ENCODE measurements at regions not wholly inside any gene's neighbourhood (a gene's known extent, or its start where the extent isn't known, plus 50 kb on each side); places are given as distances from the start of the nearest gene placed in this dataset.

GRCh38 chr17:52759864-52760263, 601.4 kb upstream of the CA10 start:
- Histone ChIP-seq H3K9me3 (ENCODE audit: control insufficient read depth, insufficient read depth, low read depth, low read length) (no peaks in the 10 kb centered on the region), H3K36me3 (ENCODE audit: control insufficient read depth, insufficient read depth, low read length) (no peaks in the 10 kb centered on the region), H3K27ac (ENCODE audit: insufficient read depth, low read length) (no peak overlapping the region), H3K4me2 (ENCODE audit: extremely low read depth, insufficient read depth, low read length) (no peak overlapping the region), H3K9ac (ENCODE audit: insufficient read depth, low read length) (no peak overlapping the region), H3K79me2 (ENCODE audit: control insufficient read depth, insufficient read depth, low read length) (no peaks in the 10 kb centered on the region), H3K27me3 (ENCODE audit: control insufficient read depth, insufficient read depth, low read length) (no peaks in the 10 kb centered on the region), H2AFZ (ENCODE audit: low read length) (no peak overlapping the region), H4K20me1 (ENCODE audit: control insufficient read depth, extremely low read depth, insufficient read depth, low read length) (no peaks in the 10 kb centered on the region), H3K4me3 (replicated peaks in 1 of 4; ENCODE audit: control extremely low read depth in 1 of 4, insufficient read depth in 1 of 4, low read depth in 3 of 4, low read length in 4 of 4) (no peak overlapping the region), H3K4me1 (ENCODE audit: control insufficient read depth, extremely low read depth, insufficient read depth, low read length) (no peaks in the 10 kb centered on the region)
- no peak for DNase-seq (ENCODE audit: low read depth in 2 of 2)
- TF ChIP-seq CTCF (conservative IDR thresholded peaks at IDR 0.05 in 1 of 2, IDR thresholded peaks at IDR 0.05 in 1 of 2; ENCODE audit: low read depth in 1 of 2, low read length in 2 of 2) (no peak), EZH2 (IDR thresholded peaks at IDR 0.05; ENCODE audit: low read length, missing control alignments) (no peak)

GRCh38 chr17:52758481-52758880, 600.0 kb upstream of the CA10 start:
- no peak overlapping the region for H3K9ac ChIP-seq (ENCODE audit: insufficient read depth, low read length)
- H3K27ac ChIP-seq (ENCODE audit: insufficient read depth, low read length), result no peak overlapping the region
- H4K20me1 ChIP-seq (ENCODE audit: control insufficient read depth, extremely low read depth, insufficient read depth, low read length), result no peaks in the 10 kb centered on the region
- no peaks in the 10 kb centered on the region for H3K4me1 ChIP-seq (ENCODE audit: control insufficient read depth, extremely low read depth, insufficient read depth, low read length)
- no peaks in the 10 kb centered on the region for H3K36me3 ChIP-seq (ENCODE audit: control insufficient read depth, insufficient read depth, low read length)
- H3K27me3 ChIP-seq (ENCODE audit: control insufficient read depth, insufficient read depth, low read length), result no peaks in the 10 kb centered on the region
- TF ChIP-seq EZH2 (IDR thresholded peaks at IDR 0.05; ENCODE audit: low read length, missing control alignments), result no peak
- TF ChIP-seq CTCF (conservative IDR thresholded peaks at IDR 0.05 in 1 of 2, IDR thresholded peaks at IDR 0.05 in 1 of 2; ENCODE audit: low read depth in 1 of 2, low read length in 2 of 2), result no peak
- no peak overlapping the region for H3K4me2 ChIP-seq (ENCODE audit: extremely low read depth, insufficient read depth, low read length)
- no peaks in the 10 kb centered on the region for H3K79me2 ChIP-seq (ENCODE audit: control insufficient read depth, insufficient read depth, low read length)
- no peak overlapping the region for H2AFZ ChIP-seq (ENCODE audit: low read length)
- H3K9me3 ChIP-seq (ENCODE audit: control insufficient read depth, insufficient read depth, low read depth, low read length), result no peaks in the 10 kb centered on the region
- DNase-seq (ENCODE audit: low read depth in 2 of 2), result no peak
- no peak overlapping the region for H3K4me3 ChIP-seq (replicated peaks in 1 of 4; ENCODE audit: control extremely low read depth in 1 of 4, insufficient read depth in 1 of 4, low read depth in 3 of 4, low read length in 4 of 4)

DNA sequence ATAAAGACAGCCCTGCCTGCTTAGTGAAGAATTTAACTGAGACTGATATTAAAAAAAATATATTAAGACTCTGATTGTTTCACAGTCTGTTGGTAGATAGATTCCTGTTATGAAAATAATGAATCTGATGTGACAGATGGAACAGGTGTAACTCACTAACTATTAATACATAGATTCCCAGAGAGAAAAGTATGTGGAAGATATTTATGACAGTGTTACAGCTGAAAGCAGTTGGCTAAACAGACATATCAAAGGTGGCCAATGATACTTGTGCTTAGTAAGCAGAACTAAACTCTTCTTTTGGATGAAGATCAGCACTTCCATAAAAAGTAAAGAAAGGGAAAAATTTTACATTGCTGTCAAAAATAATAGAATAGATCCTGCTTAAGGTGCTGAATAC, 598.2 kb upstream of the CA10 start:
- TF ChIP-seq CTCF (conservative IDR thresholded peaks at IDR 0.05 in 1 of 2, IDR thresholded peaks at IDR 0.05 in 1 of 2; ENCODE audit: low read depth in 1 of 2, low read length in 2 of 2) (no peak), EZH2 (IDR thresholded peaks at IDR 0.05; ENCODE audit: low read length, missing control alignments) (no peak)
- no peaks in the 10 kb centered on the region for H3K27me3 ChIP-seq (ENCODE audit: control insufficient read depth, insufficient read depth, low read length)
- H3K9ac ChIP-seq (ENCODE audit: insufficient read depth, low read length), result no peak overlapping the region
- H3K4me2 ChIP-seq (ENCODE audit: extremely low read depth, insufficient read depth, low read length), result no peak overlapping the region
- H3K4me1 ChIP-seq (ENCODE audit: control insufficient read depth, extremely low read depth, insufficient read depth, low read length), result no peaks in the 10 kb centered on the region
- no peaks in the 10 kb centered on the region for H3K36me3 ChIP-seq (ENCODE audit: control insufficient read depth, insufficient read depth, low read length)
- no peak overlapping the region for H3K27ac ChIP-seq (ENCODE audit: insufficient read depth, low read length)
- H3K4me3 ChIP-seq (replicated peaks in 1 of 4; ENCODE audit: control extremely low read depth in 1 of 4, insufficient read depth in 1 of 4, low read depth in 3 of 4, low read length in 4 of 4), result no peak overlapping the region
- no peaks in the 10 kb centered on the region for H3K9me3 ChIP-seq (ENCODE audit: control insufficient read depth, insufficient read depth, low read depth, low read length)
- no peaks in the 10 kb centered on the region for H4K20me1 ChIP-seq (ENCODE audit: control insufficient read depth, extremely low read depth, insufficient read depth, low read length)
- DNase-seq (ENCODE audit: low read depth in 2 of 2), result no peak
- no peaks in the 10 kb centered on the region for H3K79me2 ChIP-seq (ENCODE audit: control insufficient read depth, insufficient read depth, low read length)
- H2AFZ ChIP-seq (ENCODE audit: low read length), result no peak overlapping the region
